ENCODE measurements at regions not wholly inside any gene's neighbourhood (a gene's known extent, or its start where the extent isn't known, plus 50 kb on each side); places are given as distances from the start of the nearest gene placed in this dataset.

- TF ChIP-seq POLR2A (IDR thresholded peaks at IDR 0.05) (no peak), POLR2AphosphoS5 (IDR thresholded peaks at IDR 0.05) (no peak)
Measured at GRCh38 chr7:106372595-106373318, 88.0 kb upstream of the NAMPT start.

Data from breast epithelium (tissue), 3 donors.